PC-3 (cell line): ENCODE measurements at regions not wholly inside any gene's neighbourhood (a gene's known extent, or its start where the extent isn't known, plus 50 kb on each side); places are given as distances from the start of the nearest gene placed in this dataset.

Experiments
- EZH2 ChIP-seq: fragments of 300-600 bp; sonication (generic); IDR thresholded peaks from one replicate; pipeline ENCODE4 v1.6.1; 2017; ENCODE audit warnings: antibody characterized with exemption, mild to moderate bottlenecking, low read length; ENCODE audit not compliant: unreplicated experiment
- TF ChIP-seq, protein P1 (sequence below): fragments of 300-600 bp; sonication (generic); conservative IDR thresholded peaks from 2 replicates; pipeline ENCODE4 v1.5.1; 2017; ENCODE audit warnings: antibody characterized with exemption, low read depth, mild to moderate bottlenecking, low read length

DNA sequence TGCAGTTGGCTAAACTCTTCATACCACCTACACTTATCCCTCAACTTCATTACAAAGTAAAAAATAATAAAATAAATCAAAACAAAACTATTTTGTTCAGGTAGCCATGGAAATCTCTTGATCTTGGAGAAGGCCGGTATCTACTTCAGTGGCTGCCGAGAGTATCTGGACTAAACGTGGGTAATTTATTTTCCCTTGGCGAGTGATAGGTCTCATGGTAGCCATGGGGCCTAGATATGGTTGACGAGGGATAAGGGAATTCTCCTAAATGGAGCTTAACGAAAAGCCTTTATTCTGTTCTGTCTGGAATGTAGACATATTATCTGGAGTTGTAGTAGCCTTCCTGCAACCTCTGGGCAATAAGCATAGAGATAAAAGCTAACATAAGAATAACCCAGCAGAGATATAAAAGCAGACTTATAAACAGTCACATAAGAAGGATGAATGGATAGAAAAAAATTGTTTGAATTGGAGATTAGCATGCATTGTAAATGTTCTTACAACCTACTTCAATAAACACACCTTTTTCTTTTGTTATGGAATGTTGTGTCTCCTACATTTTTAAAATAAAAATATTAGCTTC lies 281.3 kb upstream of the ARRDC4 start:
- TF ChIP-seq, protein P1, sequence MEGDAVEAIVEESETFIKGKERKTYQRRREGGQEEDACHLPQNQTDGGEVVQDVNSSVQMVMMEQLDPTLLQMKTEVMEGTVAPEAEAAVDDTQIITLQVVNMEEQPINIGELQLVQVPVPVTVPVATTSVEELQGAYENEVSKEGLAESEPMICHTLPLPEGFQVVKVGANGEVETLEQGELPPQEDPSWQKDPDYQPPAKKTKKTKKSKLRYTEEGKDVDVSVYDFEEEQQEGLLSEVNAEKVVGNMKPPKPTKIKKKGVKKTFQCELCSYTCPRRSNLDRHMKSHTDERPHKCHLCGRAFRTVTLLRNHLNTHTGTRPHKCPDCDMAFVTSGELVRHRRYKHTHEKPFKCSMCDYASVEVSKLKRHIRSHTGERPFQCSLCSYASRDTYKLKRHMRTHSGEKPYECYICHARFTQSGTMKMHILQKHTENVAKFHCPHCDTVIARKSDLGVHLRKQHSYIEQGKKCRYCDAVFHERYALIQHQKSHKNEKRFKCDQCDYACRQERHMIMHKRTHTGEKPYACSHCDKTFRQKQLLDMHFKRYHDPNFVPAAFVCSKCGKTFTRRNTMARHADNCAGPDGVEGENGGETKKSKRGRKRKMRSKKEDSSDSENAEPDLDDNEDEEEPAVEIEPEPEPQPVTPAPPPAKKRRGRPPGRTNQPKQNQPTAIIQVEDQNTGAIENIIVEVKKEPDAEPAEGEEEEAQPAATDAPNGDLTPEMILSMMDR = no peak
- no peak for TF ChIP-seq EZH2
